Renal cortical epithelial cell (primary cell): ENCODE measurements at regions not wholly inside any gene's neighbourhood (a gene's known extent, or its start where the extent isn't known, plus 50 kb on each side); places are given as distances from the start of the nearest gene placed in this dataset.

ENCODE experiments used
- DNase-seq: peaks from one replicate; pipeline ENCODE4 v3.0.0-alpha.2; 2011; ENCODE audit warnings: low read depth

GRCh38 chr7:21146642-21147423 lies 281.1 kb upstream of the SP4 start:
- no peak for DNase-seq

GRCh38 chr7:21149809-21150208 lies 278.1 kb upstream of the SP4 start:
- DNase-seq, result no peak

DNA sequence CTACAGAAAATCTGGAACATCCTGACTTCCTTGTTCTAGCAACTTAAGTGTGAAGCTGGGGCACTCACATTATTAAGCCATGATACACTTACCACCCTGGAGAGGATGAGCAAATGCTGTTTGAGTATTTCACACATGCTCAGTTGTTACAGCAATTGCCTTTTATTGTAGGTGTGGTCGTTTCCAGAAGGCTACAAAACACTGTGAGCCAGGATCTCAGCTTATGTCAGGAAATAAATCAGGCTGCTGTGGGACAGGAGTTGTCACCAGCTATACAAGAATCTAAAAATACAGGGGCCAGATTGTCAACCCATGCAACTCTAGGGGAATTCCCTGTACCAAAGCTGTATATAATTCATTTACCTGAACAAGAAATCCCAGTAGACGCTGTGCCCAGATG lies 273.3 kb upstream of the SP4 start:
- no peak for DNase-seq

DNA sequence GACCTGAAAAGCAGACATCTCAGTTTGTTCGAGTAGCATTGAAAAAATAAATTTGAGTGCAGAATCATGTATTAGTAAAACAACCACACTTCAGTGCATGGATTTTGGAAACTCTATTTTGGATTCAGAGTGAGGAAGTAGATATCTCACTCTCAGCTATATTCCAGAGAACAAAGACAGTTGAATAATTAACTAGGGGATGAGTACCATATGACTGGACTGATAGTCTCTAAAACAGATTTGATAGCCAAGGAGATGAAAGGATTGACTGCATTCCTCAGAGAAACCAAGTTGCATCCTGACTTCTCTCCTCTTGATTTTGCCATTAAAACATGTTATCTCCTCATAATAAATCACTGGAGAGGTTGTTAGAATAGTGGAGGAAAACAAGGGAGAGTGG lies 268.4 kb upstream of the SP4 start:
- no peak for DNase-seq

GRCh38 chr7:21160401-21160800 lies 267.5 kb upstream of the SP4 start:
- DNase-seq, result no peak

DNA sequence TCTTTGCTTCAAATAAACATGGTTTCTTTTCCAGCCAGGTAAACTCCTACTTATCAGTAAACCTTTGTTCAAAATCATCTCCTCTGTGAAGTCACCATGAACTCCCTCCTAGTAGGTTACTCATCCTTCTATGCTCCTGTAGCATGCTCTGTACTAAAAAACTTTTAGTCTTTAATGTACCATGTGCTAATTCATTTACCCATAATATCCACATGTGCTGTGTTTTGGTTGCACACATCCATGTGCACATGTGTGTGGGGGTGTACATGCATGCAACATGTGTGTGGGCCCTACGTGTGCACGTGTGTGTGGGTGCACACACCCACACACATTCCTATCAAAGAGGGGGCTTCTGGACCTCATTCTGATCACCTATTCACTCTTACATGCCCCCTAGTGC lies 259.9 kb upstream of the SP4 start:
- no peak for DNase-seq

GRCh38 chr7:21169667-21170580 lies 258.0 kb upstream of the SP4 start:
- peak; percentile 74 for DNase-seq

- DNase-seq, result no peak
Observed at GRCh38 chr7:21172800-21173199, 255.1 kb upstream of the SP4 start.

GRCh38 chr7:21173436-21173835 lies 254.4 kb upstream of the SP4 start:
- no peak for DNase-seq

DNA sequence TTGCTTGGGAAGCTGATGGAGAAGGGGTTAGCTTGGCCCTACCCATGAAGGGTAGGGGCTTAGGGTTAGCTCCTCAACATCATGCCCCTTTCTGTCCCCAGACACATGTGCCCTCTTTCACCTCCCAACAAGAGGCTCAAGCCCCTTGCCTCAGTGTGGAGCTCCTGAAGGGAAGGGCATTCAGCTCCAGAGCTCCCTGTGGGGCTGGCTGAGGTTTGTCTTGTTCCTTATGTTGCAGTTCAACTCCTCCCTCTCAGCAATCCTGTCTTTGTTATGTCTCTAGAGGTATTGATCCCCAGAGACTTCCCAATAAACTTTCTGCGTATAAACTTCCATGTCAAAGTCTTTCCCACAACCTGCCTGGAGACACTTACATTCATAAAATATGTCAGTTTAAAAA lies 252.2 kb upstream of the SP4 start:
- no peak for DNase-seq

DNA sequence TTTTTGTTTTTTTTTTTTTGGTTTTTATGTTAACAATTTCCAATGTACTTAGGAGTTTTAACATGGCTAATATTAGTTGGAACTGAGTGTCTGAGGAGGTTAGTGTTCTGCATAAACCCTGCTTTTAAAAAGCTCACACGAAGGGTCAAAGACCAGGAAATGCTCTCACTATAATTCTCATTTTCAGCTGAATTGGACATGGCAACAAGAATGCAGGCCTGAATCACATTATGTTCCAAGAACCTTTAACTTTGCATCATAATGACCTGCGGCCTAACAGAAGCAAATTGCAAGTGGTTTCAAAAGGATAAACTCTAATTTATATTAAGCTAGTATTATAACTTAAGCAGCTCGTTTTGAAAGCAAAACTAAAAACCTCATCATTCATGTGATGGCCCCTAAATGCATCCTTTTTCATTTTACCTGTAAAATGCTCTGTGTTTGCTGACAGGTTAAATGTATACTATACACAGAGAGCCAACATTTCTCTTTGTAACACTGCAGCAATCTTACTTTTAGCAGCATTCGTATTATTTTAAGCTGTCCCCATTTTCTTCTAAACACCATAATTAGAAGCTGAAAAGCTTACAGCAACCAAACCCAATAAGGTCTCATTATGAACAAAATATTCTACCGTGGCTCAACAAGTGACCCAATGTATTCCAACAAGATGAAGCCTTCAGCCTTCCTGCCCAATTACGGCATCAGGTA lies 242.8 kb upstream of the SP4 start:
- DNase-seq, result peak; percentile 54

GRCh38 chr7:21185653-21186265 lies 242.1 kb upstream of the SP4 start:
- DNase-seq, result no peak

- DNase-seq, result peak; percentile 9
Observed at GRCh38 chr7:21191321-21192073, 236.4 kb upstream of the SP4 start.

DNA sequence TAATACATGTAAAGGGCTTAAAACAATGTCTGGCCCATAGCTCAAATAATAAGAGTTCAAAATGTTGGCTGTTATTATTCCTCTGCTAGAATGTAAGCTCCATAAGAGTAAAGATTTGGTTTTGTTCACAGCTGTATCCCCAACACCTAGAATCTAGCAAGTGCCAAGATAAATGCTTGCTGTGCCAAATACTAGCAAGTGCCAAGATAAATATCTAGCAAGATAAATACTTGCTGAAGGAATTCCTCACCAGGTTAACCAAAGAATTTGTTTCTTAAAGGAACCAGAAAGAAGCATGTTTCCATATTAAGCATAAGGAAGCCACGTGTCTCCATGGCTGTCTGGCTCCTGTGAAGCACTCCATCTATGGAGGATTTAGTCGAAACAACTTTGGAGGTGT lies 235.2 kb upstream of the SP4 start:
- peak; percentile 36 for DNase-seq

DNA sequence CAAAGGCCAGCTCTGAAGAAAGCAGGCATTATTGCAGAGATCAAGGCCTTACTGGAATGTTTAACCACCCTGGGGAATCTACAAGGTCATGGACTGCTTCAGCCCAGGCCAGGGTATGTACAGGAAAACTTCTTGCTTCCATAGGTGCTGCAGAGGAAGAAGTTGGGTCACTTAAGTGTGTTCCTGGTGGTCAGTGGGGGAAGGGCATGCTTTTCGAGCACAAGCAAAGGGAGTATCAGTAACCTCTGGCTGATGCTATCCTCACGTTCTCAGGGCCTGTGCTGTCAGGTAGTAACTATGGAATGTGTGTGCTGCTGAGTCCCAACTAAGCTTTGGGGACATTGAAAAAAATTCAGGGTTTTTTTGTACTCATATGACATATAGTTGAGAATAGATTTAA lies 234.0 kb upstream of the SP4 start:
- DNase-seq, result no peak

DNA sequence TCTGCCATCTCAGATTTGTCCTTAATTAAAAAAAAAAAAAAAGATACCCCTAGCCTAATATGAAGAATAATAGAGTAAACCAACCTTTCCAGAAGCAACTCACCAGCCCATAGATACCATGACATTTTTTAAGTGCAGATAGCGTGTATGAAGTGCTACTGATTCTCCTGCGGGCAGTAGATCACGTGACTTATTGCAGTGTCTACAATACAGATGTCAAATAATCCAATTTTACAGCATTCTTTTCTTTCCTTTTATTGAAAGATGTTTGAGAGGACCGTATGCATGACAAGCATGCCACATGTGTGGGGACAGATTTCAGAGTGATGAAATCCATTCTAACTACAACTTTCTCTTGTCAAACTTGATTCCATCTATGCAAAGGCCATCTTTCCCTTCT lies 232.9 kb upstream of the SP4 start:
- no peak for DNase-seq

DNA sequence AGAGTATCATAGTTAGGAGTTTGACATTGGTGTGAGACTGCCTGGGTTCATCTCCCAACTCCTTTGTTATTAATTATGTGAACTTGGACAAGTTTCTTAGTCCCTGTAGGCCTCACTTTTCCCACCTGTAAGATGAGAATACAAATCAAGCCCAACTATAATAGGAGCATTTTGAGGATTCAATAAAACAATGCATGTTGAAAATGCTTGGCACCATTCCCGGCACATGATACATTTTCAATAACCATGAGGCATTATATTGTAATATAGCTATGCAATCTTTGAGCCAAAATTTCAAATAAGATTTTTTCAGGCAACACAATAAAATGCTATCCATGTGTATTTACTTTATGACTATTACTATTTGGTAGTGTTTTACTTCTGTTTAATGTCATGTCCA lies 229.0 kb upstream of the SP4 start:
- DNase-seq, result no peak

DNA sequence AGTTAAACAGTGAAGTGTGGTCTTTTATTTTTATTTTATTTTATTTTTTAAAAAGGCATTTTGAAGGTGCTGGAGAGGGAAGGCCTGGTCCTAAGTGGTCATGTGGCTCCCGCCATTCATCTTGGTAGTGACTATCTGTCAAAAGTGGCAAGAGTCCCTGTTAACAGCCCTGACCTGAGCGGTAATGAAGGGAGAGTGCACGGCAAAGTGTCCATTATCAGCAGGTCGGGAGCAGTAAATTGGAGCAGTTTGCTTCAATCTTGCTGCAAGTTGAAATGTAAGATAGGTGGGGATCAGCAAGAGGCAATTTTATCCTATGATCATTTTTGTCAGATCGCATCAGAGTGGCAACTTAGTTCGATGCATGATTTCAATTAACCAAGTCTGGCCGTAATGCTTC lies 227.4 kb upstream of the SP4 start:
- no peak for DNase-seq

- no peak for DNase-seq
Observed at GRCh38 chr7:21214657-21215056, 213.2 kb upstream of the SP4 start.

- no peak for DNase-seq
Observed at GRCh38 chr7:21215307-21215706, 212.6 kb upstream of the SP4 start.

DNA sequence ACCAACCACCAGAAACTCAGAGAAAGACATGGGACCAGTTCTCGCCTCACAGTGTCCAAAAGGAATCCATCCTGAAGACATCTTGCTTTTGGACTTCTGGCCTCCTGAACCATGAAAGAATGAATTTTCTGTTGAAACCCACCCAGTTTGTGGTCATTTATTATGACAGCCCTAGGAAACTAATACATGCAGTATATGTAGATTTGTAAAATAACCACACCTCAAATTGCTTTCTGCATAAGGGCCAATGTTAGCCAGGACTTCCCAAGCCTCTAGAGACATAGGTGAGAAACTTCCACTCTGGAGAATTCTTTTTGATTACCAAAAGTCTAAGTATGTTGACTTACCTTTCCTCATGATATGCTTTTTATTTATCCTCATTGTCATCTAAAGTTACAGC lies 210.5 kb upstream of the SP4 start:
- DNase-seq, result no peak
